Fibroblast of skin of abdomen (primary cell): ENCODE measurements at regions not wholly inside any gene's neighbourhood (a gene's known extent, or its start where the extent isn't known, plus 50 kb on each side); places are given as distances from the start of the nearest gene placed in this dataset.
"Not testable (repeated sequence)": the region's sequence is repeated elsewhere in the genome, so short reads cannot be mapped to it uniquely, and the experiment has no call there.

ENCODE experiments used
- DNase-seq: peaks from one replicate; pipeline ENCODE4 v3.0.0-alpha.2; 2013

GRCh38 chr15:30030345-30030744 is 52.4 kb upstream of the GOLGA8J start:
- DNase-seq = no peak

- DNase-seq = peak; percentile 37
Observed at GRCh38 chr15:30023798-30024295, 58.9 kb upstream of the GOLGA8J start.

- no peak for DNase-seq
Observed at GRCh38 chr15:30010746-30011145, 72.0 kb upstream of the GOLGA8J start.

GRCh38 chr15:30008156-30008555 is 74.6 kb upstream of the GOLGA8J start:
- no peak for DNase-seq

- DNase-seq = no peak
Observed at GRCh38 chr15:30001602-30002001, 81.2 kb upstream of the GOLGA8J start.

GRCh38 chr15:29998033-29998432 is 84.7 kb upstream of the GOLGA8J start:
- no peak for DNase-seq

- DNase-seq = no peak
Observed at GRCh38 chr15:29997499-29997898, 85.3 kb upstream of the GOLGA8J start.

- no peak for DNase-seq
Observed at GRCh38 chr15:29994284-29994683, 88.5 kb upstream of the GOLGA8J start.

GRCh38 chr15:29990954-29991353 is 91.8 kb upstream of the GOLGA8J start:
- DNase-seq = no peak

- no peak for DNase-seq
Observed at GRCh38 chr15:29990035-29990434, 92.7 kb upstream of the GOLGA8J start.

- no peak for DNase-seq
Observed at GRCh38 chr15:29988701-29989100, 94.1 kb upstream of the GOLGA8J start.

- no peak for DNase-seq
Observed at GRCh38 chr15:29986946-29987345, 95.8 kb upstream of the GOLGA8J start.

- no peak for DNase-seq
Observed at GRCh38 chr15:29978411-29979382, 104.1 kb upstream of the GOLGA8J start.

- DNase-seq = not testable (repeated sequence)
Observed at GRCh38 chr15:29974056-29974455, 108.7 kb upstream of the GOLGA8J start.

GRCh38 chr15:29972051-29972450 is 110.7 kb upstream of the GOLGA8J start:
- DNase-seq = no peak

- no peak for DNase-seq
Observed at GRCh38 chr15:29970402-29970695, 112.4 kb upstream of the GOLGA8J start.

- no peak for DNase-seq
Observed at GRCh38 chr15:29969562-29970401, 113.0 kb upstream of the GOLGA8J start.

GRCh38 chr15:29968895-29969561 is 113.7 kb upstream of the GOLGA8J start:
- DNase-seq = no peak

- DNase-seq = peak; percentile 12
Observed at GRCh38 chr15:29968099-29968894, 114.5 kb upstream of the GOLGA8J start.

GRCh38 chr15:29962407-29962806 is 120.3 kb upstream of the GOLGA8J start:
- no peak for DNase-seq

GRCh38 chr15:29959384-29960137 is 123.2 kb upstream of the GOLGA8J start:
- DNase-seq = no peak
